ENCODE measurements at regions not wholly inside any gene's neighbourhood (a gene's known extent, or its start where the extent isn't known, plus 50 kb on each side); places are given as distances from the start of the nearest gene placed in this dataset.
"Not testable (repeated sequence)": the region's sequence is repeated elsewhere in the genome, so short reads cannot be mapped to it uniquely, and the experiment has no call there.

- no peak overlapping the region for H3K4me3 ChIP-seq
- H3K9me3 ChIP-seq, result no peaks in the 10 kb centered on the region
- H3K4me1 ChIP-seq, result no peaks in the 10 kb centered on the region
- DNase-seq (no peak), ATAC-seq (no peak)
- intact Hi-C loops (cut with DNase I), result no loop called here
- H3K27ac ChIP-seq, result no peak overlapping the region
- no peak for TF ChIP-seq POLR2A (IDR thresholded peaks at IDR 0.05)
- no peak for TF ChIP-seq CTCF (IDR thresholded peaks at IDR 0.05)
- no peaks in the 10 kb centered on the region for H3K27me3 ChIP-seq
- WGBS, 2 donors, result 61 to 67% methylated on average over 4 of the region's 4 CpGs
- H3K36me3 ChIP-seq (replicated peaks in 1 of 2; ENCODE audit: insufficient read depth in 1 of 2, low read depth in 2 of 2), result no peaks in the 10 kb centered on the region
These were observed 472.7 kb downstream of the RAP2B start for GRCh38 chr3:153634683-153635082.

- no peak for TF ChIP-seq CTCF (IDR thresholded peaks at IDR 0.05)
- TF ChIP-seq POLR2A (IDR thresholded peaks at IDR 0.05), result no peak
- H3K9me3 ChIP-seq, result no peaks in the 10 kb centered on the region
- ATAC-seq, result no peak
- H3K27ac ChIP-seq, result no peak overlapping the region
- 27 to 43% methylated on average over 1 of the region's 1 CpG for WGBS, 2 donors
- no peak overlapping the region for H3K4me3 ChIP-seq
- intact Hi-C loops (cut with DNase I), result no loop called here
- DNase-seq, result no peak
- H3K27me3 ChIP-seq, result no peaks in the 10 kb centered on the region
- no peaks in the 10 kb centered on the region for H3K36me3 ChIP-seq (replicated peaks in 1 of 2; ENCODE audit: insufficient read depth in 1 of 2, low read depth in 2 of 2)
- no peaks in the 10 kb centered on the region for H3K4me1 ChIP-seq
These were observed 477.6 kb downstream of the RAP2B start for GRCh38 chr3:153639631-153640030.

- DNase-seq, result no peak
- Histone ChIP-seq H3K4me1 (no peaks in the 10 kb centered on the region), H3K27ac (no peak overlapping the region), H3K27me3 (no peaks in the 10 kb centered on the region), H3K4me3 (no peak overlapping the region), H3K9me3 (no peaks in the 10 kb centered on the region), H3K36me3 (replicated peaks in 1 of 2; ENCODE audit: insufficient read depth in 1 of 2, low read depth in 2 of 2) (no peaks in the 10 kb centered on the region)
- TF ChIP-seq POLR2A (IDR thresholded peaks at IDR 0.05), result no peak
- no peak for TF ChIP-seq CTCF (IDR thresholded peaks at IDR 0.05)
- WGBS, 2 donors, result 54 to 71% methylated on average over 7 to 8 of the region's 8 CpGs
- no peak for ATAC-seq
- intact Hi-C loops (cut with DNase I), result no loop called here
These were observed 479.0 kb downstream of the RAP2B start for GRCh38 chr3:153640689-153641665.

- DNase-seq; H3K27ac ChIP-seq; H3K27me3 ChIP-seq; H3K36me3 ChIP-seq (replicated peaks in 1 of 2; ENCODE audit: insufficient read depth in 1 of 2, low read depth in 2 of 2); H3K9me3 ChIP-seq; H3K4me3 ChIP-seq; intact Hi-C loops (cut with DNase I); ATAC-seq; H3K4me1 ChIP-seq: not testable (repeated sequence)
These were observed 478.6 kb upstream of the ARHGEF26 start for GRCh38 chr3:153642576-153642975.

GRCh38 chr3:153643471-153643870, 477.7 kb upstream of the ARHGEF26 start:
- ATAC-seq; DNase-seq; H3K4me1 ChIP-seq; H3K27ac ChIP-seq; intact Hi-C loops (cut with DNase I); H3K9me3 ChIP-seq; H3K4me3 ChIP-seq; H3K27me3 ChIP-seq; H3K36me3 ChIP-seq (replicated peaks in 1 of 2; ENCODE audit: insufficient read depth in 1 of 2, low read depth in 2 of 2): not testable (repeated sequence)
- WGBS, 2 donors, result 43 to 50% methylated on average over 2 of the region's 2 CpGs

Data from body of pancreas (tissue), 4 donors.